ENCODE measurements at regions not wholly inside any gene's neighbourhood (a gene's known extent, or its start where the extent isn't known, plus 50 kb on each side); places are given as distances from the start of the nearest gene placed in this dataset.

GRCh38 chr22:22159384-22159783 is 85.2 kb upstream of the VPREB1 start:
- Histone ChIP-seq H3K36me3 (no peaks in the 10 kb centered on the region), H3K4me1 (ENCODE audit: control insufficient read depth in 1 of 2, insufficient read depth in 1 of 2, low read depth in 1 of 2, low read length in 1 of 2) (peaks cover 11 to 15% of the 10 kb centered on the region in 2 experiments), H3K27ac (no peak overlapping the region), H3K9me3 (no peaks in the 10 kb centered on the region), H3K27me3 (no peaks in the 10 kb centered on the region), H3K4me3 (ENCODE audit: low read depth in 1 of 2, low read length in 1 of 2) (no peak overlapping the region)
- TF ChIP-seq CTCF (IDR thresholded peaks at IDR 0.05), result no peak

- Histone ChIP-seq H3K27ac (no peak overlapping the region), H3K27me3 (no peaks in the 10 kb centered on the region), H3K36me3 (no peaks in the 10 kb centered on the region), H3K4me1 (ENCODE audit: control insufficient read depth in 1 of 2, insufficient read depth in 1 of 2, low read depth in 1 of 2, low read length in 1 of 2) (peaks cover 15 to 19% of the 10 kb centered on the region in 2 experiments), H3K4me3 (ENCODE audit: low read depth in 1 of 2, low read length in 1 of 2) (no peak overlapping the region), H3K9me3 (no peaks in the 10 kb centered on the region)
- TF ChIP-seq CTCF (IDR thresholded peaks at IDR 0.05), result no peak
Measured at GRCh38 chr22:22158965-22159364, 85.6 kb upstream of the VPREB1 start.

- H3K27me3 ChIP-seq, result no peaks in the 10 kb centered on the region
- no peak overlapping the region for H3K4me3 ChIP-seq (ENCODE audit: low read depth in 1 of 2, low read length in 1 of 2)
- H3K36me3 ChIP-seq, result no peaks in the 10 kb centered on the region
- no peak overlapping the region for H3K27ac ChIP-seq
- TF ChIP-seq CTCF (IDR thresholded peaks at IDR 0.05), result no peak
- peaks cover 22 to 26% of the 10 kb centered on the region in 2 experiments for H3K4me1 ChIP-seq (ENCODE audit: control insufficient read depth in 1 of 2, insufficient read depth in 1 of 2, low read depth in 1 of 2, low read length in 1 of 2)
- H3K9me3 ChIP-seq, result no peaks in the 10 kb centered on the region
Measured at GRCh38 chr22:22158207-22158816, 86.3 kb upstream of the VPREB1 start.

- H3K27ac ChIP-seq, result no peak overlapping the region
- no peak for TF ChIP-seq CTCF (IDR thresholded peaks at IDR 0.05)
- H3K27me3 ChIP-seq, result no peaks in the 10 kb centered on the region
- H3K4me3 ChIP-seq (ENCODE audit: low read depth in 1 of 2, low read length in 1 of 2), result no peak overlapping the region
- H3K4me1 ChIP-seq (ENCODE audit: control insufficient read depth in 1 of 2, insufficient read depth in 1 of 2, low read depth in 1 of 2, low read length in 1 of 2), result peaks cover 32 to 36% of the 10 kb centered on the region in 2 experiments
- no peaks in the 10 kb centered on the region for H3K36me3 ChIP-seq
- H3K9me3 ChIP-seq, result no peaks in the 10 kb centered on the region
Measured at GRCh38 chr22:22157348-22157725, 87.2 kb upstream of the VPREB1 start.

- Histone ChIP-seq H3K4me3 (ENCODE audit: low read depth in 1 of 2, low read length in 1 of 2) (peak overlapping the region in 1 of 2 experiments; percentile 24), H3K27ac (no peak overlapping the region), H3K9me3 (no peaks in the 10 kb centered on the region), H3K36me3 (no peaks in the 10 kb centered on the region), H3K27me3 (no peaks in the 10 kb centered on the region), H3K4me1 (ENCODE audit: control insufficient read depth in 1 of 2, insufficient read depth in 1 of 2, low read depth in 1 of 2, low read length in 1 of 2) (peaks cover 36 to 41% of the 10 kb centered on the region in 2 experiments)
- peak; percentile 69 for TF ChIP-seq CTCF (IDR thresholded peaks at IDR 0.05)
Measured at GRCh38 chr22:22156716-22157347, 87.8 kb upstream of the VPREB1 start.

Measured in neutrophil (primary cell).